Stimulated activated CD8-positive, alpha-beta memory T cell treated with anti-CD3 and anti-CD28 coated beads, Interleukin-15, amount 100 ng/mL, for 48 hours (primary cell): ENCODE measurements at regions not wholly inside any gene's neighbourhood (a gene's known extent, or its start where the extent isn't known, plus 50 kb on each side); places are given as distances from the start of the nearest gene placed in this dataset.
"Not testable (repeated sequence)": the region's sequence is repeated elsewhere in the genome, so short reads cannot be mapped to it uniquely, and the experiment has no call there.

ENCODE experiments used
- DNase-seq, 2 donors: peaks; one replicate each; pipeline ENCODE4 v3.0.0-alpha.2; 2020; ENCODE audit warnings: low read depth in 2 of 2

GRCh38 chr9:94188246-94188645 is 70.9 kb upstream of the ZNF169 start:
- DNase-seq: no peak

- DNase-seq: not testable (repeated sequence)
Measured at GRCh38 chr9:94191706-94192105, 67.4 kb upstream of the ZNF169 start.

GRCh38 chr9:94198414-94198813 is 60.7 kb upstream of the ZNF169 start:
- DNase-seq: no peak

GRCh38 chr9:94199776-94200175 is 59.3 kb upstream of the ZNF169 start:
- no peak for DNase-seq

- no peak for DNase-seq
Measured at GRCh38 chr9:94204174-94204573, 54.9 kb upstream of the ZNF169 start.

GRCh38 chr9:94207781-94208180 is 51.3 kb upstream of the ZNF169 start:
- no peak for DNase-seq
